Liver (tissue), 8 donors: ENCODE measurements at regions not wholly inside any gene's neighbourhood (a gene's known extent, or its start where the extent isn't known, plus 50 kb on each side); places are given as distances from the start of the nearest gene placed in this dataset.

Source experiments
- DNase-seq: peaks from one replicate; pipeline ENCODE4 v3.0.0-alpha.2; 2017; ENCODE audit warnings: low spot score
- H3K27ac ChIP-seq, 2 donors: one replicate each; pipeline ENCODE4 v1.7.0; 2013; ENCODE audit warnings: inconsistent platforms in 2 of 2, low read length in 2 of 2, control low read depth in 1 of 2, low read depth in 1 of 2, mild to moderate bottlenecking in 1 of 2
- H3K27me3 ChIP-seq, 4 donors: one replicate each; pipeline versions ENCODE4 v1.6.1 to v1.7.0; 2013; ENCODE audit warnings: low read length in 3 of 4, inconsistent platforms in 1 of 4, mild to moderate bottlenecking in 1 of 4, moderate library complexity in 1 of 4; ENCODE audit not compliant: control insufficient read depth in 4 of 4, insufficient read depth in 4 of 4
- H3K36me3 ChIP-seq, 4 donors: one replicate each; pipeline versions ENCODE4 v1.6.1 to v1.7.0; 2013; ENCODE audit warnings: low read length in 3 of 4, mild to moderate bottlenecking in 3 of 4, low read depth in 1 of 4, moderate library complexity in 1 of 4; ENCODE audit not compliant: control insufficient read depth in 4 of 4, insufficient read depth in 3 of 4
- H3K4me1 ChIP-seq, 4 donors: one replicate each; pipeline versions ENCODE4 v1.6.1 to v1.7.0; 2013; ENCODE audit warnings: low read length in 3 of 4, mild to moderate bottlenecking in 3 of 4, moderate library complexity in 1 of 4; ENCODE audit not compliant: control insufficient read depth in 4 of 4, insufficient read depth in 4 of 4
- H3K4me3 ChIP-seq, 3 donors: one replicate each; pipeline versions ENCODE4 v1.6.1 to v1.7.0; 2013; ENCODE audit warnings: low read length in 3 of 3, control low read depth in 1 of 3, low read depth in 1 of 3, mild to moderate bottlenecking in 1 of 3
- H3K9ac ChIP-seq, 2 donors: one replicate each; pipeline ENCODE4 v1.7.0; 2013; ENCODE audit warnings: low read length in 2 of 2, mild to moderate bottlenecking in 2 of 2, moderate library complexity in 2 of 2, control low read depth in 1 of 2, low read depth in 1 of 2
- H3K9me3 ChIP-seq, 4 donors: one replicate each; pipeline versions ENCODE4 v1.6.1 to v1.7.0; 2013; ENCODE audit warnings: low read length in 3 of 4; ENCODE audit not compliant: control insufficient read depth in 4 of 4
- EGR1 ChIP-seq, 2 donors: IDR thresholded peaks; 2 replicates each; pipeline ENCODE4 v1.6.1; 2016 to 2018; ENCODE audit warnings: antibody characterized with exemption in 2 of 2, low read depth in 2 of 2
- FOXA1 ChIP-seq: IDR thresholded peaks from 2 replicates; pipeline ENCODE4 v1.6.1; 2016; ENCODE audit warnings: antibody characterized with exemption
- FOXA2 ChIP-seq: IDR thresholded peaks from 2 replicates; pipeline ENCODE4 v1.6.1; 2016; ENCODE audit warnings: antibody characterized with exemption
- GABPA ChIP-seq, 2 donors: IDR thresholded peaks in 1 of 2; conservative IDR thresholded peaks in 1 of 2; 2 replicates each; pipeline ENCODE4 v1.6.1; 2016; ENCODE audit warnings: antibody characterized with exemption in 2 of 2, mild to moderate bottlenecking in 1 of 2, moderate library complexity in 1 of 2
- HNF4A ChIP-seq, 2 donors: conservative IDR thresholded peaks; 2 replicates each; pipeline ENCODE4 v1.6.1; 2016; ENCODE audit warnings: antibody characterized with exemption in 2 of 2, mild to moderate bottlenecking in 2 of 2
- HNF4G ChIP-seq: IDR thresholded peaks from 2 replicates; pipeline ENCODE4 v1.6.1; 2016; ENCODE audit warnings: antibody characterized with exemption
- JUND ChIP-seq, 2 donors: IDR thresholded peaks; 2 replicates each; pipeline ENCODE4 v1.6.1; 2016; ENCODE audit warnings: antibody characterized with exemption in 2 of 2
- RAD21 ChIP-seq, 2 donors: IDR thresholded peaks; 2 replicates each; pipeline ENCODE4 v1.6.1; 2016; ENCODE audit warnings: antibody characterized with exemption in 2 of 2, mild to moderate bottlenecking in 2 of 2
- RXRA ChIP-seq, 2 donors: IDR thresholded peaks; 2 replicates each; pipeline ENCODE4 v1.6.1; 2017 to 2018; ENCODE audit warnings: antibody characterized with exemption in 2 of 2, mild to moderate bottlenecking in 1 of 2
- SP1 ChIP-seq: IDR thresholded peaks from 2 replicates; pipeline ENCODE4 v1.6.1; 2018; ENCODE audit warnings: antibody characterized with exemption, mild to moderate bottlenecking
- TAF1 ChIP-seq: conservative IDR thresholded peaks from 2 replicates; pipeline ENCODE4 v1.6.1; 2016; ENCODE audit warnings: antibody characterized with exemption, mild to moderate bottlenecking
- YY1 ChIP-seq: IDR thresholded peaks from 2 replicates; pipeline ENCODE4 v1.6.1; 2016; ENCODE audit warnings: antibody characterized with exemption, mild to moderate bottlenecking
- WGBS: extraction: QIAGEN DNeasy Blood & Tissue Kit; methylation state at CpG from one replicate; pipeline ENCODE4 v1.1.7; 2013; 5-methylcytosine and 5-hydroxymethylcytosine counted together
- TF ChIP-seq, protein P1 (sequence below): IDR thresholded peaks from 2 replicates; pipeline ENCODE4 v1.6.1; 2016; ENCODE audit warnings: antibody characterized with exemption
- TF ChIP-seq, protein P2 (sequence below): IDR thresholded peaks from 2 replicates; pipeline ENCODE4 v1.6.1; 2016; ENCODE audit warnings: antibody characterized with exemption
- TF ChIP-seq, protein P3 (sequence below): IDR thresholded peaks from 2 replicates; pipeline ENCODE4 v1.6.1; 2016; ENCODE audit warnings: antibody characterized with exemption, mild to moderate bottlenecking
- TF ChIP-seq, protein P4 (sequence below): IDR thresholded peaks from 2 replicates; pipeline ENCODE4 v1.6.1; 2016; ENCODE audit warnings: antibody characterized with exemption
- TF ChIP-seq, protein P5 (sequence below): fragments of 150-350 bp; IDR thresholded peaks from 2 replicates; pipeline ENCODE4 v1.5.1; 2017; ENCODE audit warnings: improper control_type of control experiment, low read depth, low read length; ENCODE audit not compliant: missing input control
- donor health status: healthy.
- donor health status: healthy.
- donor health status: healthy.
- donor health status: healthy.
- donor health status: healthy.

DNA sequence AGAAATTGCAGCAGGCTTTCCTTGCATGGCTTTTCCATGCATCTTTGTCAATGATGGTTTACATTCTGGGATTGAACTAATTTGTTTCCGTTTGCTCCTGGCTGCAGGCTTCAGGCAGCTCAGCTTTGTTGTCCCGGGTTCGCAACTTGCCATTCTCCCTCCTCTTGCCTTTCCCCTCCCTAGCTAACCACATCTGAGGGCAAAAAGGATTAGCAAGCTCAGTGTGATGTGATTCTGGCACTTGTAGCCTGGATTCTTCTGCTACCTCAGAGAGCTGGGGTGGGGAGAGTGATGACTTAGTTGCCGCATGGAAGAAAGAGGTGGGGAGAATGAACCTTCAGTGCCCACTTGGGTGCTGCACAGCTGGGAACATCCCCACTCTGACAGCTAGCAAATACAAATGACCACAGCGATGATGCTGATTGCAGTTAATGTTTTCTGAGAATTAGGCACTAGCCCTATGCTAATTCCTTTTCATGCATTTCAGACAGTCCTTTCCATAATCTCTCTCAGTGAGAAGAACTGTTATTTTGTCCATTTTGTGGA, 120.2 kb upstream of the SALL1 start:
- TF ChIP-seq, protein P1, sequence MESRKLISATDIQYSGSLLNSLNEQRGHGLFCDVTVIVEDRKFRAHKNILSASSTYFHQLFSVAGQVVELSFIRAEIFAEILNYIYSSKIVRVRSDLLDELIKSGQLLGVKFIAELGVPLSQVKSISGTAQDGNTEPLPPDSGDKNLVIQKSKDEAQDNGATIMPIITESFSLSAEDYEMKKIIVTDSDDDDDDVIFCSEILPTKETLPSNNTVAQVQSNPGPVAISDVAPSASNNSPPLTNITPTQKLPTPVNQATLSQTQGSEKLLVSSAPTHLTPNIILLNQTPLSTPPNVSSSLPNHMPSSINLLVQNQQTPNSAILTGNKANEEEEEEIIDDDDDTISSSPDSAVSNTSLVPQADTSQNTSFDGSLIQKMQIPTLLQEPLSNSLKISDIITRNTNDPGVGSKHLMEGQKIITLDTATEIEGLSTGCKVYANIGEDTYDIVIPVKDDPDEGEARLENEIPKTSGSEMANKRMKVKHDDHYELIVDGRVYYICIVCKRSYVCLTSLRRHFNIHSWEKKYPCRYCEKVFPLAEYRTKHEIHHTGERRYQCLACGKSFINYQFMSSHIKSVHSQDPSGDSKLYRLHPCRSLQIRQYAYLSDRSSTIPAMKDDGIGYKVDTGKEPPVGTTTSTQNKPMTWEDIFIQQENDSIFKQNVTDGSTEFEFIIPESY: no peak
- TF ChIP-seq, protein P2, sequence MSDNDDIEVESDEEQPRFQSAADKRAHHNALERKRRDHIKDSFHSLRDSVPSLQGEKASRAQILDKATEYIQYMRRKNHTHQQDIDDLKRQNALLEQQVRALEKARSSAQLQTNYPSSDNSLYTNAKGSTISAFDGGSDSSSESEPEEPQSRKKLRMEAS: no peak
- TF ChIP-seq FOXA2 (no peak), TAF1 (no peak), GABPA (IDR thresholded peaks at IDR 0.05 in 1 of 2, conservative IDR thresholded peaks at IDR 0.05 in 1 of 2) (no peak), HNF4A (conservative IDR thresholded peaks at IDR 0.05) (no peak), RXRA (IDR thresholded peaks at IDR 0.05) (no peak), HNF4G (no peak), JUND (IDR thresholded peaks at IDR 0.05) (no peak), FOXA1 (no peak), EGR1 (IDR thresholded peaks at IDR 0.05; ENCODE audit: low read depth in 2 of 2) (no peak), RAD21 (IDR thresholded peaks at IDR 0.05) (no peak)
- TF ChIP-seq, protein P3, sequence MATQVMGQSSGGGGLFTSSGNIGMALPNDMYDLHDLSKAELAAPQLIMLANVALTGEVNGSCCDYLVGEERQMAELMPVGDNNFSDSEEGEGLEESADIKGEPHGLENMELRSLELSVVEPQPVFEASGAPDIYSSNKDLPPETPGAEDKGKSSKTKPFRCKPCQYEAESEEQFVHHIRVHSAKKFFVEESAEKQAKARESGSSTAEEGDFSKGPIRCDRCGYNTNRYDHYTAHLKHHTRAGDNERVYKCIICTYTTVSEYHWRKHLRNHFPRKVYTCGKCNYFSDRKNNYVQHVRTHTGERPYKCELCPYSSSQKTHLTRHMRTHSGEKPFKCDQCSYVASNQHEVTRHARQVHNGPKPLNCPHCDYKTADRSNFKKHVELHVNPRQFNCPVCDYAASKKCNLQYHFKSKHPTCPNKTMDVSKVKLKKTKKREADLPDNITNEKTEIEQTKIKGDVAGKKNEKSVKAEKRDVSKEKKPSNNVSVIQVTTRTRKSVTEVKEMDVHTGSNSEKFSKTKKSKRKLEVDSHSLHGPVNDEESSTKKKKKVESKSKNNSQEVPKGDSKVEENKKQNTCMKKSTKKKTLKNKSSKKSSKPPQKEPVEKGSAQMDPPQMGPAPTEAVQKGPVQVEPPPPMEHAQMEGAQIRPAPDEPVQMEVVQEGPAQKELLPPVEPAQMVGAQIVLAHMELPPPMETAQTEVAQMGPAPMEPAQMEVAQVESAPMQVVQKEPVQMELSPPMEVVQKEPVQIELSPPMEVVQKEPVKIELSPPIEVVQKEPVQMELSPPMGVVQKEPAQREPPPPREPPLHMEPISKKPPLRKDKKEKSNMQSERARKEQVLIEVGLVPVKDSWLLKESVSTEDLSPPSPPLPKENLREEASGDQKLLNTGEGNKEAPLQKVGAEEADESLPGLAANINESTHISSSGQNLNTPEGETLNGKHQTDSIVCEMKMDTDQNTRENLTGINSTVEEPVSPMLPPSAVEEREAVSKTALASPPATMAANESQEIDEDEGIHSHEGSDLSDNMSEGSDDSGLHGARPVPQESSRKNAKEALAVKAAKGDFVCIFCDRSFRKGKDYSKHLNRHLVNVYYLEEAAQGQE: no peak
- TF ChIP-seq, protein P4, sequence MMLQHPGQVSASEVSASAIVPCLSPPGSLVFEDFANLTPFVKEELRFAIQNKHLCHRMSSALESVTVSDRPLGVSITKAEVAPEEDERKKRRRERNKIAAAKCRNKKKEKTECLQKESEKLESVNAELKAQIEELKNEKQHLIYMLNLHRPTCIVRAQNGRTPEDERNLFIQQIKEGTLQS: no peak
- TF ChIP-seq, protein P5, sequence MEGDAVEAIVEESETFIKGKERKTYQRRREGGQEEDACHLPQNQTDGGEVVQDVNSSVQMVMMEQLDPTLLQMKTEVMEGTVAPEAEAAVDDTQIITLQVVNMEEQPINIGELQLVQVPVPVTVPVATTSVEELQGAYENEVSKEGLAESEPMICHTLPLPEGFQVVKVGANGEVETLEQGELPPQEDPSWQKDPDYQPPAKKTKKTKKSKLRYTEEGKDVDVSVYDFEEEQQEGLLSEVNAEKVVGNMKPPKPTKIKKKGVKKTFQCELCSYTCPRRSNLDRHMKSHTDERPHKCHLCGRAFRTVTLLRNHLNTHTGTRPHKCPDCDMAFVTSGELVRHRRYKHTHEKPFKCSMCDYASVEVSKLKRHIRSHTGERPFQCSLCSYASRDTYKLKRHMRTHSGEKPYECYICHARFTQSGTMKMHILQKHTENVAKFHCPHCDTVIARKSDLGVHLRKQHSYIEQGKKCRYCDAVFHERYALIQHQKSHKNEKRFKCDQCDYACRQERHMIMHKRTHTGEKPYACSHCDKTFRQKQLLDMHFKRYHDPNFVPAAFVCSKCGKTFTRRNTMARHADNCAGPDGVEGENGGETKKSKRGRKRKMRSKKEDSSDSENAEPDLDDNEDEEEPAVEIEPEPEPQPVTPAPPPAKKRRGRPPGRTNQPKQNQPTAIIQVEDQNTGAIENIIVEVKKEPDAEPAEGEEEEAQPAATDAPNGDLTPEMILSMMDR: no peak
- no peak overlapping the region for H3K4me3 ChIP-seq
- no peaks in the 10 kb centered on the region for H3K36me3 ChIP-seq
- peak; percentile 24 for DNase-seq
- WGBS: 72% methylated on average over 5 of the region's 5 CpGs
- no peak overlapping the region for H3K27ac ChIP-seq
- no peak overlapping the region for H3K9ac ChIP-seq
- no peaks in the 10 kb centered on the region for H3K27me3 ChIP-seq
- no peaks in the 10 kb centered on the region for H3K4me1 ChIP-seq
- H3K9me3 ChIP-seq: peaks cover 0 to 6% (median 2%) of the 10 kb centered on the region in 4 donors

DNA sequence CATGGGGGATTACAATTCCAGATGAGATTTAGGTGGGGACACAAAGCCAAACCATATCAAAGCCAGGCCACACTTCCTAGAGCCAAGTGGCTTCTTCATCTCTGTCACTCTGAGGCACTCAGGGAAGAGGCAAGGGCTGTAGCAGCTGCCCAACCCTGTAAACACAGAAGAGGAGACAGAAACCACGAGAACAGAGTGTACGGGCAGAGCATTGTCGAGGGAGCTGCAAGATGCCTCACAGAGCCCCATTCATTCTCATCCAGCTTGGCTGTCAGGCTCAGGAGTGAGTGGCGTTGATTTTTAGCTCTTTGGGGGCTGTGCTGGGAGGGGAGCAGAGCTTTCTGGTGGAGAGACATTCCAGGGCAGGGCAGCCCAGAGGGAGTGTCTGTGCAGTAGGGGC, 117.2 kb upstream of the SALL1 start:
- no peaks in the 10 kb centered on the region for H3K27me3 ChIP-seq
- H3K4me3 ChIP-seq: no peak overlapping the region
- H3K27ac ChIP-seq: no peak overlapping the region
- no peaks in the 10 kb centered on the region for H3K4me1 ChIP-seq
- no peaks in the 10 kb centered on the region for H3K36me3 ChIP-seq
- 73% methylated on average over 4 of the region's 4 CpGs for WGBS
- DNase-seq: no peak
- H3K9ac ChIP-seq: no peak overlapping the region
- peaks cover 0 to 6% (median 2%) of the 10 kb centered on the region in 4 donors for H3K9me3 ChIP-seq
- TF ChIP-seq FOXA1 (no peak), JUND (IDR thresholded peaks at IDR 0.05) (no peak), GABPA (IDR thresholded peaks at IDR 0.05 in 1 of 2, conservative IDR thresholded peaks at IDR 0.05 in 1 of 2) (no peak), SP1 (no peak), RAD21 (IDR thresholded peaks at IDR 0.05) (no peak), RXRA (IDR thresholded peaks at IDR 0.05) (no peak), TAF1 (no peak), FOXA2 (no peak), YY1 (no peak)
- TF ChIP-seq, protein P1: no peak
- TF ChIP-seq, protein P4: no peak
- TF ChIP-seq, protein P3: no peak
